ENCODE measurements at regions not wholly inside any gene's neighbourhood (a gene's known extent, or its start where the extent isn't known, plus 50 kb on each side); places are given as distances from the start of the nearest gene placed in this dataset.
A peak's percentile ranks its signal among the peaks of the same experiment; 100 is the strongest.

DNA sequence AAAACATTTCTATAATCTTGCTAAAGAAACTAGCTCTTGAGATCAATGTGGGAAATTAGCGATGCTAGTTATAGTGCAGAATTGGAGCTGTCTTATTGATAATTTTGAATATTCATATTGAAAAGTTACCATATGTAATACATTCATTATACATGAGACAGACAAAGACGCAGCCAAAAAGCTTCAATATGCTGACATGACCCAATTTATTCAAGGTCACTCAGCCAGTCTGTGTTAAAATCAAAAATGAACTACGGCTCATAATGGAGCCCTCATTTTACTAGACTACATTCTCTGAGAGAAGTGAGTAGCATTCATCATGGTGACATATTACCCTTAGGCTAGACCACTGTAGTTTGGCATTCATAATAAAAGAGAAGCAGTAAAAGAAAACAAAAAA is 107.3 kb upstream of the GABRG2 start:
- DNase-seq (ENCODE audit: low spot score), result no peak

DNA sequence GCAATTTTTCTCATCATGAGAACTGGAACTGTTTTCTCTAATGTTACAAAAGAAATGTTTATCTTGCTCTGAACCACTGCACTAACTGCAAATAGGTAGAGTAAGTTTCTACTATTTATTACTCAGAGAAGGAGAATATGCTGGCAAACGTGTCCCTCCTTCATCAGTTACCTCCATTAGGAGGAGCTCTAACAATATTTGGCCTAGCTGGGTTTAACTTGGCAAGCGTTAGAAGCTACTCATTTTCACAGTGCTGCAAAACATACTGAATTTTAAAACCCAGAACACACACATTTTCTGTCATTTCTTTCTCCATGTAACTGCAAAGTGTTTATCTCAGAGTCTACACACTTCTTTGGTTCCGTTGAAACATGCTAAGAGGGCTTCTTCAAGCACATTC is 101.0 kb upstream of the GABRG2 start:
- DNase-seq (ENCODE audit: low spot score), result peak; percentile 49

DNA sequence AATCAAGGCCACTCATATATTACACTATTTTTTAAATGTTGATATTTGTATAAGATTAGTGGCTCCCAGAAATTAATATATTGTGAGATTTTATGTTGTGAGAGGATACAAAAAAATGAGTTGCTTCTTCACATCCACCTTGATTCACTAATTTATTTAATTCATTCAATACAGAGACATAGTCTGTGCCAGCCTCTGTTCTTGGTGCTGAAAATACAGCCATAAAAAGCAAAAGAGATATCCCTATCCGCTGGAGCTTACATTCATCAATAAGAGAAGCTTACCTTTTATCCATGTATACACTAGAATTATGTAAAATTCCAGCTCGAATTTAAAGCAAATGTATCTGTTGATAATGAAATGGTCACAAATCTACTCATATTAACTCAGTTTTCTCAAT is 92.2 kb upstream of the GABRG2 start:
- DNase-seq (ENCODE audit: low spot score), result no peak

DNA sequence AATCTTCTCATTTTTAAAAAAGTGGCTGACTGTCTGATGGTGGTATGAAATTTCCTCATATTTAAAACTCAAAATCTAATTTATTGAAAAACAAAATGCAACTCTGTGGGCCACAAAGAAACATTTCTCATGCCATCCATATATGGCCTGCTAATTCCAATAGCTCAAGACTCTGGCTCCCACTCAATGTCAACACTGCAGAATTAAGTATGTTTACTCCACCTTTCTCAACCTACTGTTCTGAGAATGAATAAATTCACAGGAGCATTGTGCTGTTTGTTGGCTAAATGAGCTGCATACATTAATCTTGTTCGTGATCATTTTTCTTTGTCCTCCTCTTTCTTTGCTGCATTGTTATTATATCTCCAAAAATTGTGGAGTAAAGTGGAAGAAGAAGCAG is 79.5 kb upstream of the GABRG2 start:
- DNase-seq (ENCODE audit: low spot score), result no peak
